ENCODE measurements at regions not wholly inside any gene's neighbourhood (a gene's known extent, or its start where the extent isn't known, plus 50 kb on each side); places are given as distances from the start of the nearest gene placed in this dataset.

DNA sequence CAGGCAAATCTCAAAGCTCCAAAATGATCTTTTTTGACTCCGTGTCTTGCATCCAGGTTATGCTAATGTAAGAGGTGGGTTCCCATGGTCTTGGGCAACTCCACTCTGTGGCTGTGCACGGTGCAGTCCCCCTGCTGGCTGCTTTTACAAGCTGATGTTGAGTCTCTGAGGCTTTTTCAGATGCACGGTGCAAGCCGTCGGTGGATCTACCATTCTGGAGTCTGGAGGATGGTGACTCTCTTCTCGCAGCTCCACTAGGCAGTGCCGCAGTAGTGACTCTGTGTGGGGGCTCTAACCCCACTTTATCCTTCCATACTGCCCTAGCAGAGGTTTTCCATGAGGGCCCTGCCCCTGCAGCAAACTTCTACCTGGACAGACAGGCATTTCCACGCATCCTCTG lies 266.8 kb upstream of the GPC6 start:
- TF ChIP-seq, protein P1, sequence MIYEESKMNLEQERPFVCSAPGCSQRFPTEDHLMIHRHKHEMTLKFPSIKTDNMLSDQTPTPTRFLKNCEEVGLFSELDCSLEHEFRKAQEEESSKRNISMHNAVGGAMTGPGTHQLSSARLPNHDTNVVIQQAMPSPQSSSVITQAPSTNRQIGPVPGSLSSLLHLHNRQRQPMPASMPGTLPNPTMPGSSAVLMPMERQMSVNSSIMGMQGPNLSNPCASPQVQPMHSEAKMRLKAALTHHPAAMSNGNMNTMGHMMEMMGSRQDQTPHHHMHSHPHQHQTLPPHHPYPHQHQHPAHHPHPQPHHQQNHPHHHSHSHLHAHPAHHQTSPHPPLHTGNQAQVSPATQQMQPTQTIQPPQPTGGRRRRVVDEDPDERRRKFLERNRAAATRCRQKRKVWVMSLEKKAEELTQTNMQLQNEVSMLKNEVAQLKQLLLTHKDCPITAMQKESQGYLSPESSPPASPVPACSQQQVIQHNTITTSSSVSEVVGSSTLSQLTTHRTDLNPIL (CRISPR knock-in tag; IDR thresholded peaks at IDR 0.05; ENCODE audit: low read depth) = no peak
- TF ChIP-seq, protein P2, sequence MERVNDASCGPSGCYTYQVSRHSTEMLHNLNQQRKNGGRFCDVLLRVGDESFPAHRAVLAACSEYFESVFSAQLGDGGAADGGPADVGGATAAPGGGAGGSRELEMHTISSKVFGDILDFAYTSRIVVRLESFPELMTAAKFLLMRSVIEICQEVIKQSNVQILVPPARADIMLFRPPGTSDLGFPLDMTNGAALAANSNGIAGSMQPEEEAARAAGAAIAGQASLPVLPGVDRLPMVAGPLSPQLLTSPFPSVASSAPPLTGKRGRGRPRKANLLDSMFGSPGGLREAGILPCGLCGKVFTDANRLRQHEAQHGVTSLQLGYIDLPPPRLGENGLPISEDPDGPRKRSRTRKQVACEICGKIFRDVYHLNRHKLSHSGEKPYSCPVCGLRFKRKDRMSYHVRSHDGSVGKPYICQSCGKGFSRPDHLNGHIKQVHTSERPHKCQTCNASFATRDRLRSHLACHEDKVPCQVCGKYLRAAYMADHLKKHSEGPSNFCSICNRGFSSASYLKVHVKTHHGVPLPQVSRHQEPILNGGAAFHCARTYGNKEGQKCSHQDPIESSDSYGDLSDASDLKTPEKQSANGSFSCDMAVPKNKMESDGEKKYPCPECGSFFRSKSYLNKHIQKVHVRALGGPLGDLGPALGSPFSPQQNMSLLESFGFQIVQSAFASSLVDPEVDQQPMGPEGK (CRISPR knock-in tag; IDR thresholded peaks at IDR 0.05; ENCODE audit: borderline replicate concordance) = no peak
- TF ChIP-seq ZNF8 (CRISPR knock-in tag; IDR thresholded peaks at IDR 0.05) (no peak), ARNTL (CRISPR knock-in tag; IDR thresholded peaks at IDR 0.05; ENCODE audit: borderline replicate concordance, low read depth) (no peak), ZC3H10 (CRISPR knock-in tag; IDR thresholded peaks at IDR 0.05) (no peak), CSDC2 (CRISPR knock-in tag; IDR thresholded peaks at IDR 0.05) (no peak), OSR1 (CRISPR knock-in tag; IDR thresholded peaks at IDR 0.05) (no peak), RARB (CRISPR knock-in tag; IDR thresholded peaks at IDR 0.05) (no peak), SNAI2 (CRISPR knock-in tag; IDR thresholded peaks at IDR 0.05) (no peak)

Measured in SK-N-SH treated with all-trans-retinoic acid at 6 μM for 48 hours (cell line).